Mammary epithelial cell (primary cell): ENCODE measurements at regions not wholly inside any gene's neighbourhood (a gene's known extent, or its start where the extent isn't known, plus 50 kb on each side); places are given as distances from the start of the nearest gene placed in this dataset.

Experiments
- EZH2 ChIP-seq: IDR thresholded peaks from 2 replicates; pipeline ENCODE4 v1.6.1; 2012; ENCODE audit warnings: low read length, inconsistent platforms, borderline replicate concordance
- TF ChIP-seq, protein P1 (sequence below), 2 donors: IDR thresholded peaks in 1 of 2; conservative IDR thresholded peaks in 1 of 2; 2 replicates each; pipeline ENCODE4 v1.5.1; 2011 to 2012; ENCODE audit warnings: inconsistent platforms in 2 of 2, low read length in 2 of 2, mild to moderate bottlenecking in 2 of 2, control low read depth in 1 of 2, low read depth in 1 of 2; ENCODE audit not compliant: insufficient read depth in 1 of 2; ENCODE audit errors: extremely low read depth in 1 of 2

DNA sequence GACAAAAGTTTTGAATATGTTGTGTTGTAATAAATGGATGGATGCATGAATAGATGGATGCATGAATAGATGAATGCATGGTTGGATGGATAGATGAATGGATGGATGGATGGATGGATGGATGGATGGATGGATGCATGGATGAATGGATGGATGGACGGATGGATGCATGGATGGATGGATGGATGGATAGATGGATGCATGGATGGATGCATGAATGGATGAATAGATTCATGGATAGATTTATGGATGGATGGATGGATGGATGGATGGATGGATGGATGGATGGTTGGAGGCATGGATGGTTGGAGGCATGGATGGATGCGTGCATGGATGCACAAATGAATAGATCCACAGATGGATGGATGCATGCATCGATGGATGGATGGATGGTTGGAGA is 623.2 kb upstream of the B3GAT1 start:
- TF ChIP-seq, protein P1, sequence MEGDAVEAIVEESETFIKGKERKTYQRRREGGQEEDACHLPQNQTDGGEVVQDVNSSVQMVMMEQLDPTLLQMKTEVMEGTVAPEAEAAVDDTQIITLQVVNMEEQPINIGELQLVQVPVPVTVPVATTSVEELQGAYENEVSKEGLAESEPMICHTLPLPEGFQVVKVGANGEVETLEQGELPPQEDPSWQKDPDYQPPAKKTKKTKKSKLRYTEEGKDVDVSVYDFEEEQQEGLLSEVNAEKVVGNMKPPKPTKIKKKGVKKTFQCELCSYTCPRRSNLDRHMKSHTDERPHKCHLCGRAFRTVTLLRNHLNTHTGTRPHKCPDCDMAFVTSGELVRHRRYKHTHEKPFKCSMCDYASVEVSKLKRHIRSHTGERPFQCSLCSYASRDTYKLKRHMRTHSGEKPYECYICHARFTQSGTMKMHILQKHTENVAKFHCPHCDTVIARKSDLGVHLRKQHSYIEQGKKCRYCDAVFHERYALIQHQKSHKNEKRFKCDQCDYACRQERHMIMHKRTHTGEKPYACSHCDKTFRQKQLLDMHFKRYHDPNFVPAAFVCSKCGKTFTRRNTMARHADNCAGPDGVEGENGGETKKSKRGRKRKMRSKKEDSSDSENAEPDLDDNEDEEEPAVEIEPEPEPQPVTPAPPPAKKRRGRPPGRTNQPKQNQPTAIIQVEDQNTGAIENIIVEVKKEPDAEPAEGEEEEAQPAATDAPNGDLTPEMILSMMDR (conservative IDR thresholded peaks at IDR 0.05 in 1 of 2, IDR thresholded peaks at IDR 0.05 in 1 of 2; ENCODE audit: extremely low read depth in 1 of 2, insufficient read depth in 1 of 2, low read depth in 1 of 2, low read length in 2 of 2): no peak
- no peak for TF ChIP-seq EZH2
